ENCODE measurements at regions not wholly inside any gene's neighbourhood (a gene's known extent, or its start where the extent isn't known, plus 50 kb on each side); places are given as distances from the start of the nearest gene placed in this dataset.

GRCh38 chr1:182169203-182169602 lies 107.7 kb upstream of the ZNF648 start:
- no peak for DNase-seq (ENCODE audit: extremely low spot score)
- peak overlapping the region in 1 of 4 donors; percentile 12 for H3K27ac ChIP-seq (replicated peaks in 1 of 4)
- H3K9me3 ChIP-seq = no peaks in the 10 kb centered on the region
- H3K4me3 ChIP-seq = no peak overlapping the region
- WGBS = 54% methylated on average over 9 of the region's 9 CpGs
- intact Hi-C loops (cut with DNase I) = no loop called here
- no peaks in the 10 kb centered on the region for H3K36me3 ChIP-seq
- peaks cover 20 to 49% (median 34%) of the 10 kb centered on the region in 4 donors for H3K4me1 ChIP-seq
- no peaks in the 10 kb centered on the region for H3K27me3 ChIP-seq
- TF ChIP-seq EP300 (IDR thresholded peaks at IDR 0.05) (no peak), CTCF (IDR thresholded peaks at IDR 0.05) (no peak), POLR2AphosphoS5 (IDR thresholded peaks at IDR 0.05) (peak in 1 of 2 donors; percentile 29)

GRCh38 chr1:182166750-182167149 lies 105.2 kb upstream of the ZNF648 start:
- WGBS = 79% methylated on average over 1 of the region's 1 CpG
- no peak for TF ChIP-seq CTCF (IDR thresholded peaks at IDR 0.05)

GRCh38 chr1:182166321-182166720 lies 104.8 kb upstream of the ZNF648 start:
- DNase-seq (ENCODE audit: extremely low spot score) = no peak

More at GRCh38 chr1:182166750-182167149, 105.2 kb upstream of the ZNF648 start:
- Histone ChIP-seq H3K9me3 (no peaks in the 10 kb centered on the region), H3K27me3 (no peaks in the 10 kb centered on the region), H3K4me1 (peaks cover 12 to 46% (median 32%) of the 10 kb centered on the region in 4 donors), H3K4me3 (no peak overlapping the region), H3K36me3 (no peaks in the 10 kb centered on the region), H3K27ac (replicated peaks in 1 of 4) (no peak overlapping the region)
- intact Hi-C loops (cut with DNase I) = no loop called here
- DNase-seq (ENCODE audit: extremely low spot score) = no peak

GRCh38 chr1:182164273-182164672 lies 102.8 kb upstream of the ZNF648 start:
- no peak for TF ChIP-seq POLR2A (IDR thresholded peaks at IDR 0.05; ENCODE audit: low read depth)
- TF ChIP-seq EP300 (IDR thresholded peaks at IDR 0.05) = no peak
- TF ChIP-seq CTCF (IDR thresholded peaks at IDR 0.05) = no peak
- no peak for TF ChIP-seq POLR2AphosphoS5 (IDR thresholded peaks at IDR 0.05)
- peaks cover 12 to 34% (median 23%) of the 10 kb centered on the region in 4 donors for H3K4me1 ChIP-seq
- 67% methylated on average over 2 of the region's 2 CpGs for WGBS
- H3K27ac ChIP-seq (replicated peaks in 1 of 4) = peak overlapping the region; percentile 22 to 66 (median 54)
- H3K9me3 ChIP-seq = no peaks in the 10 kb centered on the region
- DNase-seq (ENCODE audit: extremely low spot score) = no peak
- H3K4me3 ChIP-seq = no peak overlapping the region
- no peaks in the 10 kb centered on the region for H3K27me3 ChIP-seq
- intact Hi-C loops (cut with DNase I) = no loop called here
- H3K36me3 ChIP-seq = no peaks in the 10 kb centered on the region

More at GRCh38 chr1:182166321-182166720, 104.8 kb upstream of the ZNF648 start:
- H3K4me1 ChIP-seq = peaks cover 12 to 44% (median 30%) of the 10 kb centered on the region in 4 donors
- no peak overlapping the region for H3K27ac ChIP-seq (replicated peaks in 1 of 4)
- WGBS = 96% methylated on average over 5 of the region's 5 CpGs
- no peaks in the 10 kb centered on the region for H3K9me3 ChIP-seq
- H3K36me3 ChIP-seq = no peaks in the 10 kb centered on the region
- TF ChIP-seq POLR2A (IDR thresholded peaks at IDR 0.05; ENCODE audit: low read depth) (no peak), CTCF (IDR thresholded peaks at IDR 0.05) (no peak), EP300 (IDR thresholded peaks at IDR 0.05) (no peak), POLR2AphosphoS5 (IDR thresholded peaks at IDR 0.05) (no peak)
- no peak overlapping the region for H3K4me3 ChIP-seq
- intact Hi-C loops (cut with DNase I) = no loop called here
- H3K27me3 ChIP-seq = no peaks in the 10 kb centered on the region

- H3K4me1 ChIP-seq = peaks cover 12 to 34% (median 23%) of the 10 kb centered on the region in 4 donors
- DNase-seq (ENCODE audit: extremely low spot score) = no peak
- 71% methylated on average over 5 of the region's 5 CpGs for WGBS
- no peak overlapping the region for H3K4me3 ChIP-seq
- H3K36me3 ChIP-seq = no peaks in the 10 kb centered on the region
- H3K9me3 ChIP-seq = no peaks in the 10 kb centered on the region
- intact Hi-C loops (cut with DNase I) = no loop called here
- peak overlapping the region; percentile 22 to 66 (median 54) for H3K27ac ChIP-seq (replicated peaks in 1 of 4)
- H3K27me3 ChIP-seq = no peaks in the 10 kb centered on the region
- TF ChIP-seq EP300 (IDR thresholded peaks at IDR 0.05) = peak; percentile 52
- TF ChIP-seq POLR2AphosphoS5 (IDR thresholded peaks at IDR 0.05) = peak; percentile 56 to 72
- TF ChIP-seq CTCF (IDR thresholded peaks at IDR 0.05) = no peak
- no peak for TF ChIP-seq POLR2A (IDR thresholded peaks at IDR 0.05; ENCODE audit: low read depth)
These were observed 102.3 kb upstream of the ZNF648 start for GRCh38 chr1:182163821-182164223.

Data from esophagus muscularis mucosa (tissue), 4 donors.